ENCODE measurements at regions not wholly inside any gene's neighbourhood (a gene's known extent, or its start where the extent isn't known, plus 50 kb on each side); places are given as distances from the start of the nearest gene placed in this dataset.
A peak's percentile ranks its signal among the peaks of the same experiment; 100 is the strongest.

- no peak overlapping the region for H3K27ac ChIP-seq (ENCODE audit: low read length, poor library complexity, severe bottlenecking)
- no peak overlapping the region for H2BK5ac ChIP-seq (ENCODE audit: low read depth, low read length, poor library complexity, severe bottlenecking)
- peaks cover 8% of the 10 kb centered on the region for H3K9me3 ChIP-seq (ENCODE audit: control insufficient read depth, low read length)
- no peak overlapping the region for H3K4me3 ChIP-seq (ENCODE audit: insufficient read depth in 1 of 2, low read depth in 1 of 2, low read length in 2 of 2)
- H2BK120ac ChIP-seq (ENCODE audit: low read depth, low read length), result no peak overlapping the region
- no peak overlapping the region for H2BK15ac ChIP-seq (ENCODE audit: low read depth, poor library complexity, severe bottlenecking)
- H2AK5ac ChIP-seq (ENCODE audit: low read length, severe bottlenecking), result no peak overlapping the region
- no peak overlapping the region for H2AFZ ChIP-seq (ENCODE audit: low read depth, low read length)
- H4K91ac ChIP-seq (ENCODE audit: low read length), result no peak overlapping the region
- WGBS, result 50% methylated on average over 1 of the region's 2 CpGs
- H4K8ac ChIP-seq (ENCODE audit: low read length), result no peak overlapping the region
- DNase-seq, result no peak
- no peaks in the 10 kb centered on the region for H3K36me3 ChIP-seq (ENCODE audit: control insufficient read depth in 1 of 2, insufficient read depth in 2 of 2, low read depth in 1 of 2, low read length in 2 of 2)
- H3K79me1 ChIP-seq (replicated peaks; ENCODE audit: low read length, poor library complexity, severe bottlenecking), result no peaks in the 10 kb centered on the region
- H3K4me1 ChIP-seq (ENCODE audit: control insufficient read depth, insufficient read depth, low read depth, low read length), result no peaks in the 10 kb centered on the region
- no peak overlapping the region for H3K18ac ChIP-seq (ENCODE audit: low read depth in 1 of 2, low read length in 2 of 2)
- no peak overlapping the region for H3K4me2 ChIP-seq (ENCODE audit: low read length, poor library complexity, severe bottlenecking)
- no peak overlapping the region for H3K4ac ChIP-seq (ENCODE audit: low read depth in 1 of 2, low read length in 2 of 2)
- no peak overlapping the region for H2BK12ac ChIP-seq (ENCODE audit: low read length in 2 of 2)
- no peaks in the 10 kb centered on the region for H3K27me3 ChIP-seq (ENCODE audit: control insufficient read depth in 1 of 2, insufficient read depth in 1 of 2, low read length in 2 of 2)
- no peak overlapping the region for H3K14ac ChIP-seq (ENCODE audit: low read length in 2 of 2)
- no peak overlapping the region for H3K9ac ChIP-seq (ENCODE audit: low read length)
- H3K23ac ChIP-seq (ENCODE audit: low read length in 2 of 2), result no peak overlapping the region
Measured at GRCh38 chr3:67724434-67724833, 70.0 kb upstream of the SUCLG2 start.

- Histone ChIP-seq H4K8ac (ENCODE audit: low read length) (no peak overlapping the region), H3K9ac (ENCODE audit: low read length) (no peak overlapping the region), H3K27me3 (ENCODE audit: control insufficient read depth in 1 of 2, insufficient read depth in 1 of 2, low read length in 2 of 2) (no peaks in the 10 kb centered on the region), H4K91ac (ENCODE audit: low read length) (no peak overlapping the region), H3K4me3 (ENCODE audit: insufficient read depth in 1 of 2, low read depth in 1 of 2, low read length in 2 of 2) (no peak overlapping the region), H3K4me1 (ENCODE audit: control insufficient read depth, insufficient read depth, low read depth, low read length) (no peaks in the 10 kb centered on the region), H3K4me2 (ENCODE audit: low read length, poor library complexity, severe bottlenecking) (no peak overlapping the region), H2AFZ (ENCODE audit: low read depth, low read length) (no peak overlapping the region), H3K9me3 (ENCODE audit: control insufficient read depth, low read length) (peaks cover 8% of the 10 kb centered on the region), H3K4ac (ENCODE audit: low read depth in 1 of 2, low read length in 2 of 2) (no peak overlapping the region), H3K14ac (ENCODE audit: low read length in 2 of 2) (no peak overlapping the region), H3K36me3 (ENCODE audit: control insufficient read depth in 1 of 2, insufficient read depth in 2 of 2, low read depth in 1 of 2, low read length in 2 of 2) (no peaks in the 10 kb centered on the region), H2BK12ac (ENCODE audit: low read length in 2 of 2) (no peak overlapping the region), H2BK120ac (ENCODE audit: low read depth, low read length) (no peak overlapping the region), H3K79me1 (replicated peaks; ENCODE audit: low read length, poor library complexity, severe bottlenecking) (no peaks in the 10 kb centered on the region), H3K18ac (ENCODE audit: low read depth in 1 of 2, low read length in 2 of 2) (peak overlapping the region in 1 of 2 experiments; percentile 21), H2BK5ac (ENCODE audit: low read depth, low read length, poor library complexity, severe bottlenecking) (no peak overlapping the region), H2AK5ac (ENCODE audit: low read length, severe bottlenecking) (no peak overlapping the region), H3K27ac (ENCODE audit: low read length, poor library complexity, severe bottlenecking) (no peak overlapping the region), H3K23ac (ENCODE audit: low read length in 2 of 2) (no peak overlapping the region), H2BK15ac (ENCODE audit: low read depth, poor library complexity, severe bottlenecking) (no peak overlapping the region)
- DNase-seq, result no peak
- WGBS, result 86% methylated on average over 1 of the region's 1 CpG
Measured at GRCh38 chr3:67723863-67724262, 69.5 kb upstream of the SUCLG2 start.

- Histone ChIP-seq H3K4ac (ENCODE audit: low read depth in 1 of 2, low read length in 2 of 2) (no peak overlapping the region), H3K18ac (ENCODE audit: low read depth in 1 of 2, low read length in 2 of 2) (no peak overlapping the region), H4K91ac (ENCODE audit: low read length) (no peak overlapping the region), H2BK120ac (ENCODE audit: low read depth, low read length) (no peak overlapping the region), H3K27me3 (ENCODE audit: control insufficient read depth in 1 of 2, insufficient read depth in 1 of 2, low read length in 2 of 2) (no peaks in the 10 kb centered on the region), H3K4me3 (ENCODE audit: insufficient read depth in 1 of 2, low read depth in 1 of 2, low read length in 2 of 2) (no peak overlapping the region), H3K4me2 (ENCODE audit: low read length, poor library complexity, severe bottlenecking) (no peak overlapping the region), H2BK15ac (ENCODE audit: low read depth, poor library complexity, severe bottlenecking) (no peak overlapping the region), H2AFZ (ENCODE audit: low read depth, low read length) (no peak overlapping the region), H2BK5ac (ENCODE audit: low read depth, low read length, poor library complexity, severe bottlenecking) (no peak overlapping the region), H2BK12ac (ENCODE audit: low read length in 2 of 2) (no peak overlapping the region), H3K36me3 (ENCODE audit: control insufficient read depth in 1 of 2, insufficient read depth in 2 of 2, low read depth in 1 of 2, low read length in 2 of 2) (no peaks in the 10 kb centered on the region), H3K9ac (ENCODE audit: low read length) (no peak overlapping the region), H4K8ac (ENCODE audit: low read length) (no peak overlapping the region), H3K23ac (ENCODE audit: low read length in 2 of 2) (no peak overlapping the region), H3K14ac (ENCODE audit: low read length in 2 of 2) (no peak overlapping the region), H2AK5ac (ENCODE audit: low read length, severe bottlenecking) (no peak overlapping the region), H3K4me1 (ENCODE audit: control insufficient read depth, insufficient read depth, low read depth, low read length) (no peaks in the 10 kb centered on the region), H3K79me1 (replicated peaks; ENCODE audit: low read length, poor library complexity, severe bottlenecking) (no peaks in the 10 kb centered on the region), H3K27ac (ENCODE audit: low read length, poor library complexity, severe bottlenecking) (no peak overlapping the region), H3K9me3 (ENCODE audit: control insufficient read depth, low read length) (peaks cover 8% of the 10 kb centered on the region)
- peak; percentile 9 for DNase-seq
- WGBS, result 51% methylated on average over 2 of the region's 3 CpGs
Measured at GRCh38 chr3:67719333-67719732, 64.9 kb upstream of the SUCLG2 start.

GRCh38 chr3:67715971-67716370 lies 61.6 kb upstream of the SUCLG2 start:
- Histone ChIP-seq H4K8ac (ENCODE audit: low read length) (no peak overlapping the region), H3K23ac (ENCODE audit: low read length in 2 of 2) (no peak overlapping the region), H2BK120ac (ENCODE audit: low read depth, low read length) (no peak overlapping the region), H3K9me3 (ENCODE audit: control insufficient read depth, low read length) (peaks cover 8% of the 10 kb centered on the region), H2AK5ac (ENCODE audit: low read length, severe bottlenecking) (no peak overlapping the region), H3K27ac (ENCODE audit: low read length, poor library complexity, severe bottlenecking) (no peak overlapping the region), H4K91ac (ENCODE audit: low read length) (no peak overlapping the region), H3K36me3 (ENCODE audit: control insufficient read depth in 1 of 2, insufficient read depth in 2 of 2, low read depth in 1 of 2, low read length in 2 of 2) (no peaks in the 10 kb centered on the region), H2BK5ac (ENCODE audit: low read depth, low read length, poor library complexity, severe bottlenecking) (no peak overlapping the region), H3K27me3 (ENCODE audit: control insufficient read depth in 1 of 2, insufficient read depth in 1 of 2, low read length in 2 of 2) (no peaks in the 10 kb centered on the region), H3K79me1 (replicated peaks; ENCODE audit: low read length, poor library complexity, severe bottlenecking) (no peaks in the 10 kb centered on the region), H2BK12ac (ENCODE audit: low read length in 2 of 2) (no peak overlapping the region), H2AFZ (ENCODE audit: low read depth, low read length) (no peak overlapping the region), H3K14ac (ENCODE audit: low read length in 2 of 2) (no peak overlapping the region), H2BK15ac (ENCODE audit: low read depth, poor library complexity, severe bottlenecking) (no peak overlapping the region), H3K4me2 (ENCODE audit: low read length, poor library complexity, severe bottlenecking) (no peak overlapping the region), H3K4me1 (ENCODE audit: control insufficient read depth, insufficient read depth, low read depth, low read length) (no peaks in the 10 kb centered on the region), H3K9ac (ENCODE audit: low read length) (no peak overlapping the region), H3K4ac (ENCODE audit: low read depth in 1 of 2, low read length in 2 of 2) (no peak overlapping the region), H3K18ac (ENCODE audit: low read depth in 1 of 2, low read length in 2 of 2) (no peak overlapping the region), H3K4me3 (ENCODE audit: insufficient read depth in 1 of 2, low read depth in 1 of 2, low read length in 2 of 2) (no peak overlapping the region)
- no peak for DNase-seq
- 91% methylated on average over 5 of the region's 5 CpGs for WGBS
